NCI-H2171 treated with DMSO at 0.1 percent for 48 hours (cell line): ENCODE measurements at regions not wholly inside any gene's neighbourhood (a gene's known extent, or its start where the extent isn't known, plus 50 kb on each side); places are given as distances from the start of the nearest gene placed in this dataset.
"Not testable (repeated sequence)": the region's sequence is repeated elsewhere in the genome, so short reads cannot be mapped to it uniquely, and the experiment has no call there.

Source experiments
- DNase-seq: peaks from one replicate; lab custom pipeline; 2025; lab: John Stamatoyannopoulos, UW

GRCh38 chr13:34696741-34697140 is 245.3 kb upstream of the NBEA start:
- DNase-seq, result no peak

- no peak for DNase-seq
Observed at GRCh38 chr13:34698945-34699344, 243.1 kb upstream of the NBEA start.

GRCh38 chr13:34700155-34700554 is 241.9 kb upstream of the NBEA start:
- no peak for DNase-seq

- DNase-seq, result no peak
Observed at GRCh38 chr13:34701919-34702318, 240.2 kb upstream of the NBEA start.

GRCh38 chr13:34708566-34709313 is 233.3 kb upstream of the NBEA start:
- no peak for DNase-seq

GRCh38 chr13:34719060-34719875 is 222.8 kb upstream of the NBEA start:
- DNase-seq, result no peak

GRCh38 chr13:34720618-34721017 is 221.5 kb upstream of the NBEA start:
- DNase-seq, result no peak

GRCh38 chr13:34721631-34722595 is 220.2 kb upstream of the NBEA start:
- no peak for DNase-seq

- DNase-seq, result no peak
Observed at GRCh38 chr13:34722922-34723321, 219.1 kb upstream of the NBEA start.

GRCh38 chr13:34730961-34731360 is 211.1 kb upstream of the NBEA start:
- DNase-seq, result no peak

GRCh38 chr13:34731486-34731885 is 210.6 kb upstream of the NBEA start:
- no peak for DNase-seq

- no peak for DNase-seq
Observed at GRCh38 chr13:34733721-34734120, 208.3 kb upstream of the NBEA start.

- no peak for DNase-seq
Observed at GRCh38 chr13:34734932-34735331, 207.1 kb upstream of the NBEA start.

- peak; percentile 61 for DNase-seq
Observed at GRCh38 chr13:34738254-34738992, 203.6 kb upstream of the NBEA start.

GRCh38 chr13:34747056-34747455 is 195.0 kb upstream of the NBEA start:
- DNase-seq, result not testable (repeated sequence)

GRCh38 chr13:34747507-34747906 is 194.6 kb upstream of the NBEA start:
- DNase-seq, result no peak

GRCh38 chr13:34748073-34748472 is 194.0 kb upstream of the NBEA start:
- no peak for DNase-seq

GRCh38 chr13:34748596-34748995 is 193.5 kb upstream of the NBEA start:
- no peak for DNase-seq

GRCh38 chr13:34749046-34749445 is 193.0 kb upstream of the NBEA start:
- DNase-seq, result no peak

GRCh38 chr13:34750078-34750931 is 191.8 kb upstream of the NBEA start:
- DNase-seq, result peak; percentile 73

GRCh38 chr13:34751044-34751443 is 191.0 kb upstream of the NBEA start:
- no peak for DNase-seq
